Stimulated activated naive CD4-positive, alpha-beta T cell (primary cell): ENCODE measurements at regions not wholly inside any gene's neighbourhood (a gene's known extent, or its start where the extent isn't known, plus 50 kb on each side); places are given as distances from the start of the nearest gene placed in this dataset.

Experiments
- DNase-seq, 6 experiments: peaks; one replicate each; lab custom pipeline; 2025; lab: John Stamatoyannopoulos, UW

GRCh38 chr2:172658945-172659344, 76.7 kb upstream of the RAPGEF4 start:
- no peak for DNase-seq

- no peak for DNase-seq
These were observed 73.5 kb upstream of the RAPGEF4 start for GRCh38 chr2:172662099-172662498.

GRCh38 chr2:172664766-172665165, 70.9 kb upstream of the RAPGEF4 start:
- no peak for DNase-seq

- no peak for DNase-seq
These were observed 67.9 kb upstream of the RAPGEF4 start for GRCh38 chr2:172667581-172668325.

GRCh38 chr2:172671501-172671900, 64.1 kb upstream of the RAPGEF4 start:
- no peak for DNase-seq

GRCh38 chr2:172672114-172672513, 63.5 kb upstream of the RAPGEF4 start:
- DNase-seq = no peak

- no peak for DNase-seq
These were observed 62.5 kb upstream of the RAPGEF4 start for GRCh38 chr2:172673056-172673683.

- peak in 3 of 6 experiments; percentile 11 to 18 (median 15) for DNase-seq
These were observed 61.3 kb upstream of the RAPGEF4 start for GRCh38 chr2:172674034-172674967.

- DNase-seq = peak in 1 of 6 experiments; percentile 15
These were observed 60.7 kb upstream of the RAPGEF4 start for GRCh38 chr2:172674968-172675303.

GRCh38 chr2:172677363-172677762, 58.3 kb upstream of the RAPGEF4 start:
- DNase-seq = no peak

- no peak for DNase-seq
These were observed 55.1 kb upstream of the RAPGEF4 start for GRCh38 chr2:172680436-172681068.

- DNase-seq = no peak
These were observed 50.2 kb upstream of the RAPGEF4 start for GRCh38 chr2:172685467-172685866.
